ENCODE measurements at regions not wholly inside any gene's neighbourhood (a gene's known extent, or its start where the extent isn't known, plus 50 kb on each side); places are given as distances from the start of the nearest gene placed in this dataset.

DNA sequence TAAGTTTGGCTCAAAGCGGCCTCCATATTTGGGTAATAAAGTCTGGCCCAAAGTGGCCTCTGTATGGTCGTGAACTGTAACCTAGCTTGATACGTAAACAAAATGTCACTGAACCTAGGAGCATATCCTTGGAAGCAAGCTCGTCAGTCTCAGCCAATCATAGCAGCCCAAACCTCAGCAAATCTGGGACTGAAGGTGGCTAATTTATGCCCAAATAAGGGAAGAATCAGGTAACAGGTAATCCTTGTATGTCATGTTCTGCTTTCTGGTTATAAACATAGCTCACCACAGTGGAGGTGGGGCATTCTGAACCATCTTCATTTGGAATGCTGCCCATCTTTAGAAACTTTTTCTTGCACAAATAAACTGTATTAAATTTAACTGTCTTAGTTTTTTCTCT lies 281.1 kb downstream of the TTLL7 start:
- no peak for ATAC-seq
- no peak overlapping the region for H3K27ac ChIP-seq
- H3K27me3 ChIP-seq = no peaks in the 10 kb centered on the region
- no peak overlapping the region for H3K4me3 ChIP-seq
- intact Hi-C loops (cut with DNase I) = no loop called here
- no peaks in the 10 kb centered on the region for H3K36me3 ChIP-seq
- WGBS, 4 donors = 95 to 98% (median 97%) methylated on average over 4 of the region's 4 CpGs
- no peaks in the 10 kb centered on the region for H3K4me1 ChIP-seq
- TF ChIP-seq, protein P1, sequence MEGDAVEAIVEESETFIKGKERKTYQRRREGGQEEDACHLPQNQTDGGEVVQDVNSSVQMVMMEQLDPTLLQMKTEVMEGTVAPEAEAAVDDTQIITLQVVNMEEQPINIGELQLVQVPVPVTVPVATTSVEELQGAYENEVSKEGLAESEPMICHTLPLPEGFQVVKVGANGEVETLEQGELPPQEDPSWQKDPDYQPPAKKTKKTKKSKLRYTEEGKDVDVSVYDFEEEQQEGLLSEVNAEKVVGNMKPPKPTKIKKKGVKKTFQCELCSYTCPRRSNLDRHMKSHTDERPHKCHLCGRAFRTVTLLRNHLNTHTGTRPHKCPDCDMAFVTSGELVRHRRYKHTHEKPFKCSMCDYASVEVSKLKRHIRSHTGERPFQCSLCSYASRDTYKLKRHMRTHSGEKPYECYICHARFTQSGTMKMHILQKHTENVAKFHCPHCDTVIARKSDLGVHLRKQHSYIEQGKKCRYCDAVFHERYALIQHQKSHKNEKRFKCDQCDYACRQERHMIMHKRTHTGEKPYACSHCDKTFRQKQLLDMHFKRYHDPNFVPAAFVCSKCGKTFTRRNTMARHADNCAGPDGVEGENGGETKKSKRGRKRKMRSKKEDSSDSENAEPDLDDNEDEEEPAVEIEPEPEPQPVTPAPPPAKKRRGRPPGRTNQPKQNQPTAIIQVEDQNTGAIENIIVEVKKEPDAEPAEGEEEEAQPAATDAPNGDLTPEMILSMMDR (IDR thresholded peaks at IDR 0.05) = no peak
- no peak for TF ChIP-seq POLR2A (IDR thresholded peaks at IDR 0.05)
- no peak for DNase-seq
- no peaks in the 10 kb centered on the region for H3K9me3 ChIP-seq

DNA sequence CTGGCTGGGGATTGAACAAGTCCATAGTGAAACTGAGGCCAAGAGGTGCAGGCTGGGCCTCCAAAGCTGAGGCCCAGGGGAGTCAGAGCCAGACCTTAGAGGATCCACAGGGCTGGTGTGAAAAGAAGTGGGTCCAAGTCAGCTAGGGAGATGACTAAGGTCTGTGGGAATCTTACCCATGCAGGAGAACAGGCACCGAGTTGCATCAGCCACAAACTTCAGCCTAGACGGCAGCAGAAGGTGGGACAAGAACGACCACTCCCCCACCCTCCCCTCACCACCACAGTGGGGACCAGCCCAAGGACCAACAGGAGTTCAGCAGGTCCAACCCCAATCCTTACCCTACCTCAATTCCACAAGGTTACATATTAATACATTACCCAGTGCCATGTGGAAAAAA lies 282.3 kb downstream of the TTLL7 start:
- Histone ChIP-seq H3K36me3 (no peaks in the 10 kb centered on the region), H3K27me3 (no peaks in the 10 kb centered on the region), H3K27ac (no peak overlapping the region), H3K4me3 (no peak overlapping the region), H3K9me3 (no peaks in the 10 kb centered on the region), H3K4me1 (no peaks in the 10 kb centered on the region)
- intact Hi-C loops (cut with DNase I) = no loop called here
- ATAC-seq (no peak), DNase-seq (no peak)
- WGBS, 4 donors = 79 to 92% (median 89%) methylated on average over 3 of the region's 3 CpGs
- TF ChIP-seq POLR2A (IDR thresholded peaks at IDR 0.05) = no peak
- TF ChIP-seq, protein P1 (IDR thresholded peaks at IDR 0.05) = no peak

DNA sequence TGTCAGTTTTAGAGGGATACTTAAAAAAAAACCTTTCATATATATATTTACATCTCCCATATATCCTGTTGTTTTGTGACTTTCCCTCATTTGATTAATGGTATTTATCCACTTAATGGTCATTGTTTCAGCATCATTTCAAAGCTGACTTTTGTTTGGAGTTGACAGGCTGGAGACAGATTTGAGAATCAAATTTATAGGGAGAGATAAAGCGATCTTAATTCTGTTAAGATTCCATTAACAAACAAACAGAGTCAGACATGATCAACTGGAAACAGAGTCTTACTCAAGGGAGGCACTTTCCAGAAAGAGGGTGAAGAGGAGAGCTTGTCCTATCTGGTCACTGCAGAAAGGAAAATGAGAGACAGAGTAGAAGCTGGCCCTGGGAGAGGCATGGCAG lies 283.4 kb downstream of the TTLL7 start:
- H3K36me3 ChIP-seq = no peaks in the 10 kb centered on the region
- no peak overlapping the region for H3K27ac ChIP-seq
- no peaks in the 10 kb centered on the region for H3K9me3 ChIP-seq
- DNase-seq = no peak
- H3K27me3 ChIP-seq = no peaks in the 10 kb centered on the region
- peaks cover 0 to 3% (median 0%) of the 10 kb centered on the region in 12 donors for H3K4me1 ChIP-seq
- ATAC-seq = no peak
- 95 to 100% (median 97%) methylated on average over 1 of the region's 1 CpG for WGBS, 4 donors
- TF ChIP-seq POLR2A (IDR thresholded peaks at IDR 0.05) = no peak
- TF ChIP-seq, protein P1 (IDR thresholded peaks at IDR 0.05) = no peak
- H3K4me3 ChIP-seq = no peak overlapping the region
- intact Hi-C loops (cut with DNase I) = no loop called here

DNA sequence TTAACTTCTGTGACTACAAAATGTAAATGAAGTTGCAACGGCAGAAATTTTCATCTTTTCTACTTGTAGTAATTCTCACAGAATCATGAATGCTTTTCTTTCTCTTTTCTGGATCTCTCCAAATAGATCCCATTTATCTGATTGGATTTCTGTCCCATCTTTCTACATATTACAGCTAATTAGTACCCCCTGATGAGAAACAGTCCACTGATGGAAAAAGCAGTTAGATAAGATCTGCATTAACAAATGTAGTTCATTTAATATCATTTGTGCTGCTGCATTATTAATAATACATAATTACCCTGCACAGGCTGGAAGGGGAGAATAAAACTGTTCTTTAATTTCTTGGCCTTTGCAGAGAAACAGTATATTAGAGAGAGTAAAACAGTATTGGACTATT lies 289.3 kb downstream of the TTLL7 start:
- Histone ChIP-seq H3K27ac (no peak overlapping the region), H3K36me3 (no peaks in the 10 kb centered on the region), H3K4me3 (no peak overlapping the region), H3K9me3 (no peaks in the 10 kb centered on the region), H3K4me1 (peaks cover 0 to 6% (median 0%) of the 10 kb centered on the region in 12 donors), H3K27me3 (no peaks in the 10 kb centered on the region)
- TF ChIP-seq, protein P1 (IDR thresholded peaks at IDR 0.05) = no peak
- TF ChIP-seq POLR2A (IDR thresholded peaks at IDR 0.05) = no peak
- intact Hi-C loops (cut with DNase I) = loop anchor here in 1 of 10 donors (10.0 kb wide), 1 partner anchor 55 kb away; no protein-coding TSS in a partner anchor
- no peak for DNase-seq
- 87 to 97% (median 93%) methylated on average over 1 of the region's 1 CpG for WGBS, 4 donors
- ATAC-seq = no peak
